NB4 (cell line): ENCODE measurements at regions not wholly inside any gene's neighbourhood (a gene's known extent, or its start where the extent isn't known, plus 50 kb on each side); places are given as distances from the start of the nearest gene placed in this dataset.

Experiments
- CTCF ChIP-seq: IDR thresholded peaks from one replicate; pipeline ENCODE4 v1.5.1; 2012; ENCODE audit warnings: low read depth, low read length
- MYC ChIP-seq: IDR thresholded peaks from 2 replicates; pipeline ENCODE4 v1.6.1; 2011; ENCODE audit warnings: low read depth, low read length
- POLR2A ChIP-seq: IDR thresholded peaks from 2 replicates; pipeline ENCODE4 v1.6.1; 2011; ENCODE audit warnings: mild to moderate bottlenecking; ENCODE audit not compliant: insufficient read length; ENCODE audit errors: extremely low read depth

DNA sequence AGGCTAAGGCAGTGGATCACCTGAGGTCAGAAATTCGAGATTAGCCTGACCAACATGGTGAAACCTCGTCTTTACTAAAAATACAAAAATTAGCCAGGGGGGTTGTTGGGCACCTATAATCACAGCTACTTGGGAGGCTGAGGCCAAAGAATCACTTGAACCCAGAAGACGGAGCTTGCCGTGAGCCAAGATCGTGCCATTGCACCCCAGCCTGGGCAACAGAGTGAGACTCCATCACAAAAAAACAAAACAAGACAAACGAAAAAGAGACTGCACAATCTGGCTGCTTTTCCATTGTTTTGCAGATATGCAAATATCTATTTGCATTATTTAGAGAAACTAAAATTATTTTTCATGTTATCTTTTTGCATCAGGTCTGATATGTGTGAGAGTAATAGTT, 83.6 kb downstream of the ZNF486 start:
- TF ChIP-seq CTCF (no peak), POLR2A (no peak), MYC (no peak)
